Nephron progenitor cell (in vitro differentiated cells): ENCODE measurements at regions not wholly inside any gene's neighbourhood (a gene's known extent, or its start where the extent isn't known, plus 50 kb on each side); places are given as distances from the start of the nearest gene placed in this dataset.

Experiments
- DNase-seq: peaks from one replicate; pipeline ENCODE4 v3.0.0; 2021
- H3K27ac Mint-ChIP-seq: 2 replicates; pipeline ENCODE4 v1.8.0; 2021; ENCODE audit warnings: mild to moderate bottlenecking, moderate library complexity, mixed read lengths
- H3K27me3 Mint-ChIP-seq: 2 replicates; pipeline ENCODE4 v1.8.0; 2021; ENCODE audit warnings: mild to moderate bottlenecking, low read depth, mixed read lengths; ENCODE audit not compliant: poor library complexity
- H3K36me3 Mint-ChIP-seq: 2 replicates; pipeline ENCODE4 v1.8.0; 2021; ENCODE audit warnings: low read depth, mixed read lengths
- H3K4me1 Mint-ChIP-seq: 2 replicates; pipeline ENCODE4 v1.8.0; 2021; ENCODE audit warnings: mixed read lengths
- H3K4me3 Mint-ChIP-seq: 2 replicates; pipeline ENCODE4 v1.8.0; 2021; ENCODE audit warnings: mild to moderate bottlenecking, moderate library complexity, mixed read lengths
- H3K9me3 Mint-ChIP-seq: 2 replicates; pipeline ENCODE4 v1.8.0; 2021; ENCODE audit warnings: mild to moderate bottlenecking, moderate library complexity, mixed read lengths
- TF ChIP-seq, protein P1 (sequence below): fragments of 200-600 bp; sonication (generic); IDR thresholded peaks from 2 replicates; pipeline ENCODE4 v1.5.0; 2021; ENCODE audit warnings: antibody characterized with exemption

- no peaks in the 10 kb centered on the region for H3K4me1 Mint-ChIP-seq
- TF ChIP-seq, protein P1, sequence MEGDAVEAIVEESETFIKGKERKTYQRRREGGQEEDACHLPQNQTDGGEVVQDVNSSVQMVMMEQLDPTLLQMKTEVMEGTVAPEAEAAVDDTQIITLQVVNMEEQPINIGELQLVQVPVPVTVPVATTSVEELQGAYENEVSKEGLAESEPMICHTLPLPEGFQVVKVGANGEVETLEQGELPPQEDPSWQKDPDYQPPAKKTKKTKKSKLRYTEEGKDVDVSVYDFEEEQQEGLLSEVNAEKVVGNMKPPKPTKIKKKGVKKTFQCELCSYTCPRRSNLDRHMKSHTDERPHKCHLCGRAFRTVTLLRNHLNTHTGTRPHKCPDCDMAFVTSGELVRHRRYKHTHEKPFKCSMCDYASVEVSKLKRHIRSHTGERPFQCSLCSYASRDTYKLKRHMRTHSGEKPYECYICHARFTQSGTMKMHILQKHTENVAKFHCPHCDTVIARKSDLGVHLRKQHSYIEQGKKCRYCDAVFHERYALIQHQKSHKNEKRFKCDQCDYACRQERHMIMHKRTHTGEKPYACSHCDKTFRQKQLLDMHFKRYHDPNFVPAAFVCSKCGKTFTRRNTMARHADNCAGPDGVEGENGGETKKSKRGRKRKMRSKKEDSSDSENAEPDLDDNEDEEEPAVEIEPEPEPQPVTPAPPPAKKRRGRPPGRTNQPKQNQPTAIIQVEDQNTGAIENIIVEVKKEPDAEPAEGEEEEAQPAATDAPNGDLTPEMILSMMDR: no peak
- H3K27me3 Mint-ChIP-seq: peaks cover 5% of the 10 kb centered on the region
- peaks cover 43% of the 10 kb centered on the region for H3K9me3 Mint-ChIP-seq
- peaks cover 16% of the 10 kb centered on the region for H3K36me3 Mint-ChIP-seq
- DNase-seq: no peak
- H3K27ac Mint-ChIP-seq: no peak overlapping the region
- no peak overlapping the region for H3K4me3 Mint-ChIP-seq
Observed at GRCh38 chr7:46723742-46724141, 802.7 kb upstream of the IGFBP3 start.

- TF ChIP-seq, protein P1: no peak
- DNase-seq: no peak
- Mint-ChIP-seq H3K9me3 (peaks cover 37% of the 10 kb centered on the region), H3K36me3 (peaks cover 16% of the 10 kb centered on the region), H3K4me1 (no peaks in the 10 kb centered on the region), H3K27me3 (peaks cover 5% of the 10 kb centered on the region), H3K4me3 (no peak overlapping the region), H3K27ac (no peak overlapping the region)
Observed at GRCh38 chr7:46723003-46723402, 801.9 kb upstream of the IGFBP3 start.

DNA sequence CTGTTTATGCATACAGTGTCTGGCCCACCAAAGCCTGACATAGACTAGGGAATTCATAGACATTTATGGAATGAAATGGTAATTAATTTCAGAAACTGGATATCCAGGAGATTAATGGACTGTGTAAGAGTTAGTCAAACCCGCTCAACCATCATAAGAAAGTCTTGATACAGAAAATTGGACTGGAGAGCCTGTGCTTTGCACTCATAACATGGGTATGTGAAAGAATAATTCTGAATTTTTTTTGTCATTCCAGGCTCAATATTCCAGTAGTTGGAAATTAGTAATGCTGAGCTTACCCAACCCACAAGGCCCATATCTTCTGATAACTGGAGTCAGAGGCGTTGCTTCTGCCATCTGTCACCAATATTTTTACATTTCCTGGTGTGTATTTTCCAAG lies 799.7 kb upstream of the IGFBP3 start:
- DNase-seq: no peak
- Mint-ChIP-seq H3K9me3 (peaks cover 15% of the 10 kb centered on the region), H3K4me3 (no peak overlapping the region), H3K36me3 (peaks cover 4% of the 10 kb centered on the region), H3K27ac (no peak overlapping the region), H3K4me1 (no peaks in the 10 kb centered on the region), H3K27me3 (peaks cover 8% of the 10 kb centered on the region)
- TF ChIP-seq, protein P1: no peak

- TF ChIP-seq, protein P1: no peak
- no peak for DNase-seq
- peaks cover 3% of the 10 kb centered on the region for H3K9me3 Mint-ChIP-seq
- H3K4me1 Mint-ChIP-seq: no peaks in the 10 kb centered on the region
- H3K36me3 Mint-ChIP-seq: no peaks in the 10 kb centered on the region
- H3K4me3 Mint-ChIP-seq: no peak overlapping the region
- H3K27ac Mint-ChIP-seq: no peak overlapping the region
- H3K27me3 Mint-ChIP-seq: peaks cover 2% of the 10 kb centered on the region
Observed at GRCh38 chr7:46719616-46720015, 798.5 kb upstream of the IGFBP3 start.

- Mint-ChIP-seq H3K9me3 (peaks cover 3% of the 10 kb centered on the region), H3K27me3 (peaks cover 2% of the 10 kb centered on the region), H3K27ac (no peak overlapping the region), H3K4me3 (no peak overlapping the region), H3K36me3 (no peaks in the 10 kb centered on the region), H3K4me1 (peaks cover 4% of the 10 kb centered on the region)
- DNase-seq: no peak
- TF ChIP-seq, protein P1: no peak
Observed at GRCh38 chr7:46716926-46717325, 795.9 kb upstream of the IGFBP3 start.

DNA sequence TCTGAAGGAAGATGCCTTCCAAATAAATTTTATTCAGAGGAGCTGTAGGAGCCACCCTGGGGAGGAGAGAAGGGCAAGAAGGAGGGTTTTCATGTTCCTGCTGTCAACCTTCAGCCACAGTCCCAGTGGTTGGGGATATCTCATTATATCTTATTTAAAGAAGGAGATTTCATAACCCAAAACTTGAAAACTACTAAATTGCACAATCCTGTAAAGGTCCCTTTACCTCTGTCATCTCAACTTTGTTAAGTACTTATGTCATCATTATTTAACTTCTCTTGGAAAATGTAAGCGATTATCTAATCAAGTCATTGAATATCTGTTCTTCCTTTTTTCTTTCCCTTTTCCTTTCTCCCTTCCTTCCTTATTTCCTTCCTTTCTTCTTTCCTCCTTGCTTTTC lies 794.5 kb upstream of the IGFBP3 start:
- H3K4me1 Mint-ChIP-seq: peaks cover 4% of the 10 kb centered on the region
- H3K36me3 Mint-ChIP-seq: no peaks in the 10 kb centered on the region
- H3K9me3 Mint-ChIP-seq: no peaks in the 10 kb centered on the region
- no peak overlapping the region for H3K27ac Mint-ChIP-seq
- no peak for DNase-seq
- H3K4me3 Mint-ChIP-seq: no peak overlapping the region
- H3K27me3 Mint-ChIP-seq: peaks cover 2% of the 10 kb centered on the region
- TF ChIP-seq, protein P1: no peak
